ENCODE measurements at regions not wholly inside any gene's neighbourhood (a gene's known extent, or its start where the extent isn't known, plus 50 kb on each side); places are given as distances from the start of the nearest gene placed in this dataset.

DNA sequence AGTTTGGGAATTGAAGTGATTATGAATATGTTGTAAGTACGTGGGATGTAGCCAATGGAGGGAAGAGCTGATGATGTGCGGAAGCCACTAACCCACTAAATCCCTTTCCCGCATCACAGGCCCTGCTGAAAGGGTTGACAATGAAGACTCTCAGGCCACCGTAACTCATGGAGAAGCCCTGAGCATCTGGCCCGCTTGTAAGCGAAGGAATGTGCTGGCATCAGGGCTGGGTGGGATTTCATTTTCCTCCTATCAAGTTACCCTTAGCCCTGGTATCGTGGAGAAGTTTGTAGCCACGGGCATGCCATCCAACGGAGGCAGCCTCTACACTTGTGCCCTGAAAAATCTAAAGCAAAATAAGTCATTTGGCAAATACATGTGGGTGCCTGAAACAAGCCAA, 355.0 kb downstream of the CDH26 start:
- POLR2A ChIA-PET = no interaction called here

GRCh38 chr20:60313614-60314013, 355.4 kb downstream of the CDH26 start:
- TF ChIP-seq CTCF (IDR thresholded peaks at IDR 0.05) = no peak
- Histone ChIP-seq H3K36me3 (ENCODE audit: insufficient read depth, low read length) (no peaks in the 10 kb centered on the region), H3K27ac (ENCODE audit: low read depth in 1 of 2, low read length in 2 of 2) (no peak overlapping the region), H3K4me1 (ENCODE audit: insufficient read depth, low read length) (no peaks in the 10 kb centered on the region), H3K4me3 (ENCODE audit: low read length) (no peak overlapping the region), H3K9me3 (ENCODE audit: control insufficient read depth in 1 of 2, insufficient read depth in 1 of 2, low read length in 2 of 2) (peaks cover 0 to 1% of the 10 kb centered on the region in 2 experiments), H3K27me3 (ENCODE audit: control insufficient read depth in 1 of 2, insufficient read depth in 2 of 2, low read length in 2 of 2) (no peaks in the 10 kb centered on the region)
- H3K27me3 Mint-ChIP-seq = no peaks in the 10 kb centered on the region
- POLR2A ChIA-PET = no interaction called here
- CTCF ChIA-PET = no interaction called here
- H3K36me3 Mint-ChIP-seq (ENCODE audit: low read depth) = no peaks in the 10 kb centered on the region
- no peak overlapping the region for H3K4me3 Mint-ChIP-seq
- DNase-seq (no peak), ATAC-seq (ENCODE audit: poor library complexity) (no peak)
- no peak overlapping the region for H3K27ac Mint-ChIP-seq
- intact Hi-C loops (cut with DNase I, micrococcal nuclease) = no loop called here
- no peaks in the 10 kb centered on the region for H3K9me3 Mint-ChIP-seq
- H3K4me1 Mint-ChIP-seq (ENCODE audit: low read depth) = no peaks in the 10 kb centered on the region

More for the DNA sequence above, 355.0 kb downstream of the CDH26 start:
- no peak for DNase-seq
- Histone ChIP-seq H3K27ac (ENCODE audit: low read depth in 1 of 2, low read length in 2 of 2) (no peak overlapping the region), H3K36me3 (ENCODE audit: insufficient read depth, low read length) (no peaks in the 10 kb centered on the region), H3K4me3 (ENCODE audit: low read length) (no peak overlapping the region), H3K9me3 (ENCODE audit: control insufficient read depth in 1 of 2, insufficient read depth in 1 of 2, low read length in 2 of 2) (peaks cover 0 to 5% of the 10 kb centered on the region in 2 experiments), H3K27me3 (ENCODE audit: control insufficient read depth in 1 of 2, insufficient read depth in 2 of 2, low read length in 2 of 2) (no peaks in the 10 kb centered on the region), H3K4me1 (ENCODE audit: insufficient read depth, low read length) (no peaks in the 10 kb centered on the region)
- no peak for TF ChIP-seq CTCF (IDR thresholded peaks at IDR 0.05)
- Mint-ChIP-seq H3K36me3 (ENCODE audit: low read depth) (no peaks in the 10 kb centered on the region), H3K4me3 (no peak overlapping the region), H3K9me3 (no peaks in the 10 kb centered on the region), H3K27me3 (no peaks in the 10 kb centered on the region), H3K4me1 (ENCODE audit: low read depth) (no peaks in the 10 kb centered on the region), H3K27ac (no peak overlapping the region)
- CTCF ChIA-PET = no interaction called here
- intact Hi-C loops (cut with DNase I, micrococcal nuclease) = no loop called here
- ATAC-seq (ENCODE audit: poor library complexity) = no peak

GRCh38 chr20:60314727-60315126, 356.5 kb downstream of the CDH26 start:
- no peaks in the 10 kb centered on the region for H3K4me1 Mint-ChIP-seq (ENCODE audit: low read depth)
- no peaks in the 10 kb centered on the region for H3K27me3 Mint-ChIP-seq
- ATAC-seq (ENCODE audit: poor library complexity) (no peak), DNase-seq (no peak)
- POLR2A ChIA-PET = no interaction called here
- Histone ChIP-seq H3K27me3 (ENCODE audit: control insufficient read depth in 1 of 2, insufficient read depth in 2 of 2, low read length in 2 of 2) (no peaks in the 10 kb centered on the region), H3K9me3 (ENCODE audit: control insufficient read depth in 1 of 2, insufficient read depth in 1 of 2, low read length in 2 of 2) (no peaks in the 10 kb centered on the region), H3K4me1 (ENCODE audit: insufficient read depth, low read length) (no peaks in the 10 kb centered on the region), H3K4me3 (ENCODE audit: low read length) (no peak overlapping the region), H3K36me3 (ENCODE audit: insufficient read depth, low read length) (no peaks in the 10 kb centered on the region), H3K27ac (ENCODE audit: low read depth in 1 of 2, low read length in 2 of 2) (no peak overlapping the region)
- H3K4me3 Mint-ChIP-seq = no peak overlapping the region
- no peaks in the 10 kb centered on the region for H3K36me3 Mint-ChIP-seq (ENCODE audit: low read depth)
- CTCF ChIA-PET = no interaction called here
- intact Hi-C loops (cut with DNase I, micrococcal nuclease) = no loop called here
- H3K9me3 Mint-ChIP-seq = no peaks in the 10 kb centered on the region
- TF ChIP-seq CTCF (IDR thresholded peaks at IDR 0.05) = no peak
- H3K27ac Mint-ChIP-seq = no peak overlapping the region

Data from CD4-positive, alpha-beta T cell (primary cell).